Suprapubic skin (tissue), 3 donors: ENCODE measurements at regions not wholly inside any gene's neighbourhood (a gene's known extent, or its start where the extent isn't known, plus 50 kb on each side); places are given as distances from the start of the nearest gene placed in this dataset.

Experiments
- CTCF ChIP-seq, 2 donors: fragments of 200-600 bp in 1 of 2; fragments of 450-650 bp in 1 of 2; sonication (generic) in 1 of 2; IDR thresholded peaks; one replicate each; pipeline ENCODE4 v1.5.1; 2016 to 2019; ENCODE audit warnings: antibody characterized with exemption in 2 of 2, mild to moderate bottlenecking in 1 of 2, moderate library complexity in 1 of 2
- POLR2AphosphoS5 ChIP-seq, 3 donors: sonication (generic); formaldehyde crosslinking; IDR thresholded peaks; one replicate each; pipeline ENCODE4 v1.6.1; 2017; ENCODE audit warnings: antibody characterized with exemption in 3 of 3

- TF ChIP-seq CTCF (IDR thresholded peaks at IDR 0.05) = no peak
- no peak for TF ChIP-seq POLR2AphosphoS5 (IDR thresholded peaks at IDR 0.05)
Measured at GRCh38 chr11:8768625-8769333, 86.2 kb downstream of the RPL27A start.
